CD4-positive, alpha-beta T cell (primary cell): ENCODE measurements at regions not wholly inside any gene's neighbourhood (a gene's known extent, or its start where the extent isn't known, plus 50 kb on each side); places are given as distances from the start of the nearest gene placed in this dataset.

Experiments
- ATAC-seq: fragments of 200-7000 bp; cut with Tn5 transposase; one replicate; pipeline ENCODE4 v1.10.0; 2022; ENCODE audit warnings: mild to moderate bottlenecking; ENCODE audit not compliant: poor library complexity
- CTCF ChIA-PET: fragments of 350-600 bp; sonication (Branson Sonifier 250); formaldehyde crosslinking; loops from one replicate; lab custom pipeline; 2021; ENCODE audit warnings: antibody characterized with exemption, inconsistent platforms; lab: Charles Lee
- POLR2A ChIA-PET: fragments of 350-600 bp; sonication (Branson Sonifier 250); formaldehyde crosslinking; loops from one replicate; lab custom pipeline; 2021; ENCODE audit warnings: antibody characterized with exemption, inconsistent platforms; lab: Charles Lee
- DNase-seq, 14 experiments: peaks; one replicate each; pipeline ENCODE4 v3.0.0-alpha.2; 2013 to 2020; ENCODE audit warnings: mixed read lengths in 2 of 14
- H3K27ac ChIP-seq, 2 donors: one replicate each; pipeline versions ENCODE4 v1.5.1 to v1.7.0; 2013; ENCODE audit warnings: low read length in 2 of 2, low read depth in 1 of 2, mild to moderate bottlenecking in 1 of 2
- H3K27me3 ChIP-seq, 2 experiments: 1 replicate in 1 of 2; 2 replicates in 1 of 2; pipeline versions ENCODE4 v1.6.1 to v1.7.0; 2013; ENCODE audit warnings: low read length in 2 of 2, control low read depth in 1 of 2, mild to moderate bottlenecking in 1 of 2, moderate library complexity in 1 of 2; ENCODE audit not compliant: insufficient read depth in 2 of 2, control insufficient read depth in 1 of 2
- H3K36me3 ChIP-seq: one replicate; pipeline ENCODE4 v1.6.1; 2013; ENCODE audit warnings: low read length, control low read depth; ENCODE audit not compliant: insufficient read depth
- H3K4me1 ChIP-seq: one replicate; pipeline ENCODE4 v1.6.1; 2013; ENCODE audit warnings: low read length, control low read depth; ENCODE audit not compliant: insufficient read depth
- H3K4me3 ChIP-seq: one replicate; pipeline ENCODE4 v1.5.1; 2013; ENCODE audit warnings: mild to moderate bottlenecking, low read length, moderate library complexity
- H3K9me3 ChIP-seq, 2 experiments: 1 replicate in 1 of 2; 2 replicates in 1 of 2; pipeline versions ENCODE4 v1.6.1 to v1.7.0; 2013; ENCODE audit warnings: low read length in 2 of 2, mild to moderate bottlenecking in 2 of 2, control low read depth in 1 of 2, moderate library complexity in 1 of 2; ENCODE audit not compliant: control insufficient read depth in 1 of 2, insufficient read depth in 1 of 2
- H3K27ac Mint-ChIP-seq: one replicate; pipeline ENCODE4 v1.8.0; 2020; ENCODE audit warnings: mixed read lengths
- H3K27me3 Mint-ChIP-seq: one replicate; pipeline ENCODE4 v1.8.0; 2021; ENCODE audit warnings: mixed read lengths
- H3K36me3 Mint-ChIP-seq: one replicate; pipeline ENCODE4 v1.8.0; 2021; ENCODE audit warnings: low read depth, mixed read lengths
- H3K4me1 Mint-ChIP-seq: one replicate; pipeline ENCODE4 v1.8.0; 2021; ENCODE audit warnings: low read depth, mixed read lengths
- H3K4me3 Mint-ChIP-seq: one replicate; pipeline ENCODE4 v1.8.0; 2020; ENCODE audit warnings: mild to moderate bottlenecking, mixed read lengths
- H3K9me3 Mint-ChIP-seq: one replicate; pipeline ENCODE4 v1.8.0; 2020; ENCODE audit warnings: mixed read lengths
- CTCF ChIP-seq: fragments of 200-600 bp; IDR thresholded peaks from one replicate; pipeline ENCODE4 v1.8.0; 2022; ENCODE audit warnings: antibody characterized with exemption, mild to moderate bottlenecking
- intact Hi-C, 2 experiments: fragments of 100-400 bp; cut with DNase I in 1 of 2; cut with micrococcal nuclease in 1 of 2; formaldehyde crosslinking; loops; one replicate each; pipeline versions ENCODE4 v1.15.1 to v1.9.0; 2023 to 2025; cut with DNase I, micrococcal nuclease

- H3K27me3 ChIP-seq = peaks cover 0 to 5% of the 10 kb centered on the region in 2 experiments
- Mint-ChIP-seq H3K36me3 (no peaks in the 10 kb centered on the region), H3K4me1 (no peaks in the 10 kb centered on the region), H3K4me3 (no peak overlapping the region), H3K27me3 (peaks cover 29% of the 10 kb centered on the region), H3K27ac (no peak overlapping the region), H3K9me3 (no peaks in the 10 kb centered on the region)
- DNase-seq (no peak), ATAC-seq (no peak)
- H3K36me3 ChIP-seq = no peaks in the 10 kb centered on the region
- POLR2A ChIA-PET = no interaction called here
- TF ChIP-seq CTCF = no peak
- no peaks in the 10 kb centered on the region for H3K4me1 ChIP-seq
- no peak overlapping the region for H3K27ac ChIP-seq
- H3K4me3 ChIP-seq = no peak overlapping the region
- intact Hi-C loops = no loop called here
- CTCF ChIA-PET = no interaction called here
- H3K9me3 ChIP-seq = no peaks in the 10 kb centered on the region
Measured at GRCh38 chr15:62920682-62921502, 121.7 kb upstream of the TPM1 start.

GRCh38 chr15:62922514-62922913, 120.0 kb upstream of the TPM1 start:
- ATAC-seq (no peak), DNase-seq (no peak)
- intact Hi-C loops = no loop called here
- peaks cover 24% of the 10 kb centered on the region for H3K27me3 Mint-ChIP-seq
- H3K4me3 Mint-ChIP-seq = no peak overlapping the region
- CTCF ChIA-PET = no interaction called here
- no peak overlapping the region for H3K27ac Mint-ChIP-seq
- no peak for TF ChIP-seq CTCF
- no peaks in the 10 kb centered on the region for H3K4me1 ChIP-seq
- H3K36me3 ChIP-seq = no peaks in the 10 kb centered on the region
- no peaks in the 10 kb centered on the region for H3K4me1 Mint-ChIP-seq
- POLR2A ChIA-PET = no interaction called here
- H3K36me3 Mint-ChIP-seq = no peaks in the 10 kb centered on the region
- H3K9me3 ChIP-seq = no peaks in the 10 kb centered on the region
- H3K4me3 ChIP-seq = no peak overlapping the region
- H3K27ac ChIP-seq = no peak overlapping the region
- no peaks in the 10 kb centered on the region for H3K9me3 Mint-ChIP-seq
- peaks cover 0 to 2% of the 10 kb centered on the region in 2 experiments for H3K27me3 ChIP-seq

GRCh38 chr15:62925875-62926274, 116.7 kb upstream of the TPM1 start:
- peaks cover 30% of the 10 kb centered on the region for H3K27me3 Mint-ChIP-seq
- no peak for TF ChIP-seq CTCF

More at GRCh38 chr15:62925875-62926274, 116.7 kb upstream of the TPM1 start:
- H3K27ac Mint-ChIP-seq = no peak overlapping the region
- no peak overlapping the region for H3K4me3 Mint-ChIP-seq
- Histone ChIP-seq H3K27ac (no peak overlapping the region), H3K36me3 (no peaks in the 10 kb centered on the region), H3K4me3 (no peak overlapping the region), H3K27me3 (peaks cover 0 to 2% of the 10 kb centered on the region in 2 experiments), H3K9me3 (no peaks in the 10 kb centered on the region), H3K4me1 (no peaks in the 10 kb centered on the region)
- ATAC-seq (no peak), DNase-seq (no peak)
- H3K9me3 Mint-ChIP-seq = no peaks in the 10 kb centered on the region
- POLR2A ChIA-PET = no interaction called here
- intact Hi-C loops = no loop called here
- CTCF ChIA-PET = no interaction called here
- no peaks in the 10 kb centered on the region for H3K4me1 Mint-ChIP-seq
- no peaks in the 10 kb centered on the region for H3K36me3 Mint-ChIP-seq
